22Rv1 (cell line): ENCODE measurements at regions not wholly inside any gene's neighbourhood (a gene's known extent, or its start where the extent isn't known, plus 50 kb on each side); places are given as distances from the start of the nearest gene placed in this dataset.

Source experiments
- CTCF ChIP-seq: fragments of 450-650 bp; IDR thresholded peaks from 2 replicates; pipeline ENCODE4 v1.5.1; 2017; ENCODE audit warnings: mild to moderate bottlenecking
- ZFX ChIP-seq: fragments of 450-650 bp; IDR thresholded peaks from 2 replicates; pipeline ENCODE4 v1.6.1; 2017; ENCODE audit warnings: antibody characterized with exemption, borderline replicate concordance

- TF ChIP-seq CTCF = no peak
- no peak for TF ChIP-seq ZFX
Measured at GRCh38 chr13:58528351-58528750, 896.8 kb downstream of the PCDH17 start.
